GM10266 (cell line): ENCODE measurements at regions not wholly inside any gene's neighbourhood (a gene's known extent, or its start where the extent isn't known, plus 50 kb on each side); places are given as distances from the start of the nearest gene placed in this dataset.

Experiments used
- DNase-seq: peaks from one replicate; pipeline ENCODE4 v3.0.0; 2012; ENCODE audit errors: extremely low spot score
- CTCF ChIP-seq: IDR thresholded peaks from 2 replicates; pipeline ENCODE4 v1.5.1; 2012; ENCODE audit warnings: mild to moderate bottlenecking, low read depth; ENCODE audit not compliant: control insufficient read depth, insufficient read depth; ENCODE audit errors: missing control alignments

DNA sequence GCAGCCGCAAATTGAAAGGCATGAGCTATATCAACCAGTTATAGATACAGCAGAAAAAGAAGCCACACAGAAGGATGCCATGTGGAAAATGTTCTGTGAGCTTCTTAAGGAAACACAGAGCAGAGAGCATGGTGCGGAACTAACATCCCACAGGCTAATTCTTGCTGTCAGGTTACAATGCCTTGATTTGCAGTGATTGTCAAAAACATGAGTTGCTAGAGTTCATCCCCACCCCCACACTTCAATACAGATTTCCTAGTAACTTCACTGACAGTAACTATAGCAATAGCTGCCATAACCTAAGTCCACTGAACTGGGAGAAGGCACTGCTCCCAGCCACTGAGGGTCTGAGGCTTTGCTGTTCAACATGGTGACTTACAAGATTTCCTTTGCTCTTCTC, 821.6 kb downstream of the SQOR start:
- no peak for DNase-seq
- no peak for TF ChIP-seq CTCF

DNA sequence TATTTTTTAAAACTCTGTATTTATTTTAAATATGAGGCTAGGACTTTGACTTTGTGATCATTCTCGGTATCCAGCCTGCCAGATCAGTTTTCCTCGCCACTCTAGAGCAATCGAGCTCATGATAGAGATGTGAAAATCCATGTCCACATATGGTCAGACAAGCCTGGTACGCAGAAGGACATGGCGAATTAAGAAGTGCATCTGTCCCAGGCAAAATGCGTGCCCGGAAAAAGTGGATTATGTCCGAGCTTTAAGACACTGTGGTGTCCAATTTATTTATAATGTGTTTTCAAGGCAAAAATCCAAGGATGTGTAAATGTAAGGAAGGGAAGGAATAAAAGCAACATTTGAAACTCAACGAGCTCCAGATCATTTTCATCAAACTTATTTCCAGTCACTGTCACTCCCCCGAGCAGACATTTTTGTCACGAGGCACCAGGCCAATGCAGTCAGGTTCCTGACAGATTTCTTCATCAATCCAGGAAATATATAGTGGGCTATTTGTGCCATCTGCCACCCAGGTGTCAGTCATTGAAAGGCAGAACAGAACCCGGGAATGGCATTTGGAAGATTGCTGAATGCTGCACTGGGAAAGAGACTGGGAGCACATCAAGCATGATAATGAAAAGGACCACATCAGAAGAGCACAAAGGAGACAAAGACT, 825.7 kb downstream of the SQOR start:
- TF ChIP-seq CTCF, result no peak
- no peak for DNase-seq

GRCh38 chr15:46461416-46461815, 826.6 kb downstream of the SQOR start:
- no peak for DNase-seq
- TF ChIP-seq CTCF, result no peak

DNA sequence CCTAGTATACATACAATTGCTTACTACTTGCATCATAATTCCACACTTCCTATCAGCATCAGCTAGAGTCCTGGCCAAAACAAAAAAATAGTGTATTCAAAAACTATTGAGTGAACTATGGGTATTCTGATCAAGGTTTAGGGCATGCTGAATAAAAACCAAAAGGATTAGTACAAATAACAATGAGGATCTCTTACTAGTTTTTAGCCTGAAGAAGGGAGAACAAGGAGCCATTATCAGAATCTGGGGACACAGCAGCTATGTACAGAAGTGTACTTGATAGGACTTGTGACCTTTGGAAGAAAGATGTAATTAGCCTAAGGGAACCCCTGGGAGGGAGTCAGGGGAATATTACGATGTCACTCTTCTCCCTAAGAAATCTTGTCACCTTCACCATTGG, 832.2 kb downstream of the SQOR start:
- DNase-seq, result no peak
- no peak for TF ChIP-seq CTCF

GRCh38 chr15:46471096-46471495, 836.3 kb downstream of the SQOR start:
- no peak for DNase-seq
- no peak for TF ChIP-seq CTCF

GRCh38 chr15:46489276-46489675, 854.4 kb downstream of the SQOR start:
- TF ChIP-seq CTCF, result no peak
- DNase-seq, result no peak

GRCh38 chr15:46496491-46497115, 861.8 kb downstream of the SQOR start:
- TF ChIP-seq CTCF, result no peak
- no peak for DNase-seq
